Tibial nerve (tissue), 4 donors: ENCODE measurements at regions not wholly inside any gene's neighbourhood (a gene's known extent, or its start where the extent isn't known, plus 50 kb on each side); places are given as distances from the start of the nearest gene placed in this dataset.
A peak's percentile ranks its signal among the peaks of the same experiment; 100 is the strongest.

ENCODE experiments used
- DNase-seq, 2 donors: peaks; one replicate each; pipeline ENCODE4 v3.0.0-alpha.2; 2019; ENCODE audit warnings: low spot score in 2 of 2
- H3K27ac ChIP-seq, 4 donors: fragments of 200-600 bp; sonication (generic) in 3 of 4; one replicate each; pipeline ENCODE4 v1.5.1; 2017 to 2019; ENCODE audit warnings: mild to moderate bottlenecking in 1 of 4
- H3K27me3 ChIP-seq, 2 donors: fragments of 200-600 bp; sonication (generic) in 1 of 2; one replicate each; pipeline versions ENCODE4 v1.5.1 to v1.6.0; 2017 to 2019
- H3K36me3 ChIP-seq, 3 donors: fragments of 200-600 bp; sonication (generic); one replicate each; pipeline ENCODE4 v1.5.1; 2018 to 2019
- H3K4me1 ChIP-seq, 4 donors: fragments of 200-600 bp; sonication (generic) in 3 of 4; one replicate each; pipeline ENCODE4 v1.5.1; 2017 to 2019
- H3K4me3 ChIP-seq, 4 donors: fragments of 200-600 bp; sonication (generic) in 3 of 4; one replicate each; pipeline ENCODE4 v1.5.1; 2017 to 2019; ENCODE audit warnings: mild to moderate bottlenecking in 1 of 4, moderate library complexity in 1 of 4
- H3K9me3 ChIP-seq, 4 donors: fragments of 200-600 bp; sonication (generic) in 3 of 4; one replicate each; pipeline ENCODE4 v1.5.1; 2017 to 2019
- CTCF ChIP-seq, 5 experiments: fragments of 200-600 bp in 3 of 5; fragments of 450-650 bp in 2 of 5; sonication (generic) in 3 of 5; IDR thresholded peaks; one replicate each; pipeline ENCODE4 v1.5.1; 2016 to 2019; ENCODE audit warnings: antibody characterized with exemption in 5 of 5, mild to moderate bottlenecking in 3 of 5, moderate library complexity in 2 of 5
- EP300 ChIP-seq, 2 donors: sonication (generic); formaldehyde crosslinking; IDR thresholded peaks; one replicate each; pipeline ENCODE4 v1.6.1; 2017; ENCODE audit warnings: antibody characterized with exemption in 2 of 2, mild to moderate bottlenecking in 1 of 2
- POLR2A ChIP-seq, 2 donors: fragments of 450-650 bp; IDR thresholded peaks; one replicate each; pipeline ENCODE4 v1.6.1; 2017; ENCODE audit warnings: antibody characterized with exemption in 2 of 2, mild to moderate bottlenecking in 2 of 2, moderate library complexity in 2 of 2
- WGBS, 2 donors: methylation state at CpG; one replicate each; pipeline ENCODE4 v1.1.5; 2018; 5-methylcytosine and 5-hydroxymethylcytosine counted together

- Histone ChIP-seq H3K27ac (no peak overlapping the region), H3K4me3 (no peak overlapping the region), H3K27me3 (no peaks in the 10 kb centered on the region), H3K4me1 (no peaks in the 10 kb centered on the region), H3K9me3 (no peaks in the 10 kb centered on the region), H3K36me3 (no peaks in the 10 kb centered on the region)
- DNase-seq = no peak
- 87 to 91% methylated on average over 5 of the region's 5 CpGs for WGBS, 2 donors
- TF ChIP-seq POLR2A (IDR thresholded peaks at IDR 0.05) (no peak), EP300 (IDR thresholded peaks at IDR 0.05) (no peak), CTCF (IDR thresholded peaks at IDR 0.05) (no peak)
Measured at GRCh38 chr6:2464641-2465040, 219.2 kb upstream of the GMDS start.

GRCh38 chr6:2462831-2463230 is 217.4 kb upstream of the GMDS start:
- Histone ChIP-seq H3K36me3 (no peaks in the 10 kb centered on the region), H3K4me3 (no peak overlapping the region), H3K9me3 (no peaks in the 10 kb centered on the region), H3K4me1 (no peaks in the 10 kb centered on the region), H3K27me3 (no peaks in the 10 kb centered on the region), H3K27ac (no peak overlapping the region)
- TF ChIP-seq EP300 (IDR thresholded peaks at IDR 0.05) (no peak), POLR2A (IDR thresholded peaks at IDR 0.05) (no peak), CTCF (IDR thresholded peaks at IDR 0.05) (no peak)
- no peak for DNase-seq
- 80 to 91% methylated on average over 10 of the region's 10 CpGs for WGBS, 2 donors

- DNase-seq = no peak
- Histone ChIP-seq H3K9me3 (no peaks in the 10 kb centered on the region), H3K27me3 (no peaks in the 10 kb centered on the region), H3K4me3 (no peak overlapping the region), H3K4me1 (no peaks in the 10 kb centered on the region), H3K27ac (no peak overlapping the region), H3K36me3 (no peaks in the 10 kb centered on the region)
- 69 to 77% methylated on average over 9 of the region's 9 CpGs for WGBS, 2 donors
- TF ChIP-seq EP300 (IDR thresholded peaks at IDR 0.05) = no peak
- no peak for TF ChIP-seq CTCF (IDR thresholded peaks at IDR 0.05)
- TF ChIP-seq POLR2A (IDR thresholded peaks at IDR 0.05) = no peak
Measured at GRCh38 chr6:2460216-2460745, 214.9 kb upstream of the GMDS start.

- no peaks in the 10 kb centered on the region for H3K9me3 ChIP-seq
- H3K4me3 ChIP-seq = no peak overlapping the region
- TF ChIP-seq EP300 (IDR thresholded peaks at IDR 0.05) = no peak
- TF ChIP-seq POLR2A (IDR thresholded peaks at IDR 0.05) = no peak
- TF ChIP-seq CTCF (IDR thresholded peaks at IDR 0.05) = no peak
- WGBS, 2 donors = 76 to 79% methylated on average over 7 of the region's 7 CpGs
- no peaks in the 10 kb centered on the region for H3K36me3 ChIP-seq
- H3K27me3 ChIP-seq = no peaks in the 10 kb centered on the region
- no peak overlapping the region for H3K27ac ChIP-seq
- no peak for DNase-seq
- peaks cover 0 to 6% (median 0%) of the 10 kb centered on the region in 4 donors for H3K4me1 ChIP-seq
Measured at GRCh38 chr6:2454180-2454579, 208.8 kb upstream of the GMDS start.

GRCh38 chr6:2450546-2450945 is 205.1 kb upstream of the GMDS start:
- 42 to 46% methylated on average over 12 of the region's 12 CpGs for WGBS, 2 donors
- Histone ChIP-seq H3K9me3 (no peaks in the 10 kb centered on the region), H3K4me1 (peaks cover 0 to 11% (median 0%) of the 10 kb centered on the region in 4 donors), H3K36me3 (no peaks in the 10 kb centered on the region), H3K27ac (no peak overlapping the region), H3K27me3 (no peaks in the 10 kb centered on the region), H3K4me3 (no peak overlapping the region)
- TF ChIP-seq EP300 (IDR thresholded peaks at IDR 0.05) (peak in 1 of 2 donors; percentile 17), CTCF (IDR thresholded peaks at IDR 0.05) (no peak), POLR2A (IDR thresholded peaks at IDR 0.05) (no peak)
- peak; percentile 28 to 50 for DNase-seq
